PFSK-1 (cell line): ENCODE measurements at regions not wholly inside any gene's neighbourhood (a gene's known extent, or its start where the extent isn't known, plus 50 kb on each side); places are given as distances from the start of the nearest gene placed in this dataset.

Experiments
- FOXP2 ChIP-seq: optimal IDR thresholded peaks from 2 replicates; pipeline ENCODE3; 2011; ENCODE audit warnings: borderline replicate concordance, control low read depth, inconsistent platforms; ENCODE audit not compliant: insufficient read depth; ENCODE audit errors: extremely low read length, extremely low read depth
- POLR2AphosphoS5 ChIP-seq: IDR thresholded peaks from 2 replicates; pipeline ENCODE4 v1.6.1; 2012; ENCODE audit warnings: low read depth, mild to moderate bottlenecking, control low read depth, low read length, moderate library complexity
- REST ChIP-seq, 2 experiments: IDR thresholded peaks; 2 replicates each; pipeline versions ENCODE4 v1.6.1 to v1.8.0; 2011 to 2012; ENCODE audit warnings: low read depth in 2 of 2, low read length in 2 of 2, control low read depth in 1 of 2, inconsistent platforms in 1 of 2, mild to moderate bottlenecking in 1 of 2, moderate library complexity in 1 of 2; ENCODE audit not compliant: insufficient read depth in 1 of 2
- SIN3A ChIP-seq: IDR thresholded peaks from 2 replicates; pipeline ENCODE4 v1.6.1; 2012; ENCODE audit warnings: mild to moderate bottlenecking, low read length, moderate library complexity, borderline replicate concordance; ENCODE audit not compliant: insufficient read depth
- TAF1 ChIP-seq: IDR thresholded peaks from 2 replicates; pipeline ENCODE4 v1.6.1; 2012; ENCODE audit warnings: low read length, control low read depth, borderline replicate concordance; ENCODE audit not compliant: insufficient read depth

- TF ChIP-seq TAF1, result no peak
- no peak for TF ChIP-seq FOXP2
- TF ChIP-seq SIN3A, result no peak
- TF ChIP-seq POLR2AphosphoS5, result no peak
- no peak for TF ChIP-seq REST (IDR thresholded peaks at IDR 0.05; ENCODE audit: insufficient read depth in 1 of 2, low read depth in 2 of 2, low read length in 2 of 2)
These were observed 62.8 kb downstream of the FHIP1A start for GRCh38 chr4:151471728-151472127.

- TF ChIP-seq POLR2AphosphoS5 (no peak), TAF1 (no peak), FOXP2 (no peak), REST (IDR thresholded peaks at IDR 0.05; ENCODE audit: insufficient read depth in 1 of 2, low read depth in 2 of 2, low read length in 2 of 2) (no peak), SIN3A (no peak)
These were observed 63.3 kb downstream of the FHIP1A start for GRCh38 chr4:151472297-151472696.

GRCh38 chr4:151472711-151473110 lies 63.7 kb downstream of the FHIP1A start:
- TF ChIP-seq REST (IDR thresholded peaks at IDR 0.05; ENCODE audit: insufficient read depth in 1 of 2, low read depth in 2 of 2, low read length in 2 of 2), result no peak
- no peak for TF ChIP-seq SIN3A
- TF ChIP-seq TAF1, result no peak
- TF ChIP-seq POLR2AphosphoS5, result no peak
- no peak for TF ChIP-seq FOXP2

- TF ChIP-seq TAF1 (no peak), FOXP2 (no peak), SIN3A (no peak), POLR2AphosphoS5 (no peak), REST (IDR thresholded peaks at IDR 0.05; ENCODE audit: insufficient read depth in 1 of 2, low read depth in 2 of 2, low read length in 2 of 2) (no peak)
These were observed 64.6 kb downstream of the FHIP1A start for GRCh38 chr4:151473521-151474097.

- TF ChIP-seq TAF1 (no peak), REST (IDR thresholded peaks at IDR 0.05; ENCODE audit: insufficient read depth in 1 of 2, low read depth in 2 of 2, low read length in 2 of 2) (no peak), POLR2AphosphoS5 (no peak), SIN3A (no peak), FOXP2 (no peak)
These were observed 66.2 kb downstream of the FHIP1A start for GRCh38 chr4:151475035-151475714.
